Mucosa of descending colon (tissue), 3 donors: ENCODE measurements at regions not wholly inside any gene's neighbourhood (a gene's known extent, or its start where the extent isn't known, plus 50 kb on each side); places are given as distances from the start of the nearest gene placed in this dataset.

Experiments used
- ATAC-seq: fragments of 200-7000 bp; cut with Tn5 transposase; one replicate; pipeline ENCODE4 v1.9.1; 2020; ENCODE audit warnings: mild to moderate bottlenecking, moderate library complexity
- DNase-seq, 3 donors: peaks; one replicate each; pipeline ENCODE4 v3.0.0-alpha.2; 2020
- H3K36me3 ChIP-seq: fragments of 200-600 bp; one replicate; pipeline ENCODE4 v1.8.0; 2021; ENCODE audit warnings: low read depth, mild to moderate bottlenecking
- H3K4me1 ChIP-seq: fragments of 200-600 bp; one replicate; pipeline ENCODE4 v1.8.0; 2021; ENCODE audit warnings: low read depth, mild to moderate bottlenecking
- H3K4me3 ChIP-seq: fragments of 200-600 bp; one replicate; pipeline ENCODE4 v1.8.0; 2021; ENCODE audit warnings: mild to moderate bottlenecking
- H3K9me3 ChIP-seq: fragments of 200-600 bp; one replicate; pipeline ENCODE4 v1.8.0; 2021; ENCODE audit warnings: mild to moderate bottlenecking
- intact Hi-C, 2 donors: fragments of 100-400 bp; cut with DNase I in 1 of 2; cut with micrococcal nuclease in 1 of 2; formaldehyde crosslinking; loops; one replicate each; pipeline versions ENCODE4 v1.11.0 to v1.11.1; 2022; cut with DNase I, micrococcal nuclease
- TF ChIP-seq, protein P1 (sequence below): fragments of 200-600 bp; IDR thresholded peaks from one replicate; pipeline ENCODE4 v1.8.0; 2022; ENCODE audit warnings: antibody characterized with exemption, mild to moderate bottlenecking
- donor health status: DM: no; HTN: no; CAD: no; lungs with moderate emphysema.
- donor health status: DM: no; HTN: no; CAD: no.
- donor health status: DM: no; HTN: yes; CAD: no.

DNA sequence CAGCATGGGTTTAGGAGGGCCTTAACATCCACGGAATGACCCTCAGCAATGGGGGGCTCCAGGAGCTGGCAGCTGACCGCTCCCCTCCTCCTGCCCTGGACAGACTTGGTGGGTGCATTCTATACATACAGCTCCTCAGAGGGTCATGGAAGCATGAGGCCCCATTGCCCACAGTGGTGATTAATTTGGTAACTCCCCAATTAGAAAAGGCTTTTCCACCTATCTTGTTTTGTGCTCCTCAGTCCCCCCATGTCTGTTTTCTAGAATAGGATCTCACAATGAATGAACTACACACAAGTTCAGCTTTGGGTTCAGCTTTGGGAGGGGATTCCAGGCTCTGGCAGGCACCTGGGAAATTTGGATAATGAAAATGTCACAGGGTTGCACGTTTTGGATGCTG is 707.8 kb downstream of the UQCRFS1 start:
- Histone ChIP-seq H3K36me3 (no peaks in the 10 kb centered on the region), H3K4me1 (no peaks in the 10 kb centered on the region), H3K9me3 (no peaks in the 10 kb centered on the region), H3K4me3 (no peak overlapping the region)
- TF ChIP-seq, protein P1, sequence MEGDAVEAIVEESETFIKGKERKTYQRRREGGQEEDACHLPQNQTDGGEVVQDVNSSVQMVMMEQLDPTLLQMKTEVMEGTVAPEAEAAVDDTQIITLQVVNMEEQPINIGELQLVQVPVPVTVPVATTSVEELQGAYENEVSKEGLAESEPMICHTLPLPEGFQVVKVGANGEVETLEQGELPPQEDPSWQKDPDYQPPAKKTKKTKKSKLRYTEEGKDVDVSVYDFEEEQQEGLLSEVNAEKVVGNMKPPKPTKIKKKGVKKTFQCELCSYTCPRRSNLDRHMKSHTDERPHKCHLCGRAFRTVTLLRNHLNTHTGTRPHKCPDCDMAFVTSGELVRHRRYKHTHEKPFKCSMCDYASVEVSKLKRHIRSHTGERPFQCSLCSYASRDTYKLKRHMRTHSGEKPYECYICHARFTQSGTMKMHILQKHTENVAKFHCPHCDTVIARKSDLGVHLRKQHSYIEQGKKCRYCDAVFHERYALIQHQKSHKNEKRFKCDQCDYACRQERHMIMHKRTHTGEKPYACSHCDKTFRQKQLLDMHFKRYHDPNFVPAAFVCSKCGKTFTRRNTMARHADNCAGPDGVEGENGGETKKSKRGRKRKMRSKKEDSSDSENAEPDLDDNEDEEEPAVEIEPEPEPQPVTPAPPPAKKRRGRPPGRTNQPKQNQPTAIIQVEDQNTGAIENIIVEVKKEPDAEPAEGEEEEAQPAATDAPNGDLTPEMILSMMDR = no peak
- DNase-seq = no peak
- intact Hi-C loops = no loop called here
- ATAC-seq = no peak

DNA sequence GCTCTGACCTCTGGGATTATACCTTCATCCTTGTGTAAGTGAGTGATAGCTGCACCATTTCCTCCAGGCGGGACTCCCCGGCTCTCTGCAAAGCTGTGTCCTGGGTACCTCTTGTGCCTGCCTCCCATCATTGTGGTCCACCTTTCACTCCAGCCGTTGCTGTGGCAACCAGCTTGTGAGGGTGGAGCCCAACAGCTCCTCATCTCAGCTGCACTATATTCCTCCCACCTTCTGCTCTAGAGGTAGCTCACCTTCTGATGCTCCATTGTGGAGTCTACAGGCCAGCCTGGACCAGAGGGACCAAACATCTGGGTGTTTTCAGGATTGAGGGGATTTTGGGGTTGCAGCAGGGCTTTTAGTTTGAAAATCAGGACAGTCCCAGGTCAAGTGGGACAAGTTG is 708.2 kb downstream of the UQCRFS1 start:
- DNase-seq = no peak

DNA sequence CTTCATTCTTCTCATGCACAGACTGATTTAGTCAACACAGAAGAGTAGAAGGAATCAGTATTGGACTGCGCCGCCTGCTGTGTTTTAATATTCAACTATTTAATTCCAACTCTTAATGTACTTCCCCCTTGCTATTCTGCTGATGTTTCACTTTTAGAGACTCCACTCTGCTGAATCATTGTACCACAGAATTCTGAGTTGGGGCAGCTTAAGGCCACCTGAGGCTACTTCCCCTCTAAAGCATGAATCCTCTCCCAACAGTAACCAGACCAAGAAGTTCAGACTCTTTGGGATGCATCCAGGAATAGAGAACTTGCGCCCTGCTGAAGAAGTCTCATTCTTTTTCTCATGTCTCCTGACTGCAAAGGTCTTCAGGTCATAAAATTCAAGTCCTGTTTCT is 708.8 kb downstream of the UQCRFS1 start:
- intact Hi-C loops = no loop called here
- DNase-seq (no peak), ATAC-seq (no peak)

More for the DNA sequence above, 708.2 kb downstream of the UQCRFS1 start:
- no peak for ATAC-seq
- Histone ChIP-seq H3K36me3 (no peaks in the 10 kb centered on the region), H3K9me3 (no peaks in the 10 kb centered on the region), H3K4me1 (no peaks in the 10 kb centered on the region), H3K4me3 (no peak overlapping the region)
- intact Hi-C loops = no loop called here
- TF ChIP-seq, protein P1 = no peak

DNA sequence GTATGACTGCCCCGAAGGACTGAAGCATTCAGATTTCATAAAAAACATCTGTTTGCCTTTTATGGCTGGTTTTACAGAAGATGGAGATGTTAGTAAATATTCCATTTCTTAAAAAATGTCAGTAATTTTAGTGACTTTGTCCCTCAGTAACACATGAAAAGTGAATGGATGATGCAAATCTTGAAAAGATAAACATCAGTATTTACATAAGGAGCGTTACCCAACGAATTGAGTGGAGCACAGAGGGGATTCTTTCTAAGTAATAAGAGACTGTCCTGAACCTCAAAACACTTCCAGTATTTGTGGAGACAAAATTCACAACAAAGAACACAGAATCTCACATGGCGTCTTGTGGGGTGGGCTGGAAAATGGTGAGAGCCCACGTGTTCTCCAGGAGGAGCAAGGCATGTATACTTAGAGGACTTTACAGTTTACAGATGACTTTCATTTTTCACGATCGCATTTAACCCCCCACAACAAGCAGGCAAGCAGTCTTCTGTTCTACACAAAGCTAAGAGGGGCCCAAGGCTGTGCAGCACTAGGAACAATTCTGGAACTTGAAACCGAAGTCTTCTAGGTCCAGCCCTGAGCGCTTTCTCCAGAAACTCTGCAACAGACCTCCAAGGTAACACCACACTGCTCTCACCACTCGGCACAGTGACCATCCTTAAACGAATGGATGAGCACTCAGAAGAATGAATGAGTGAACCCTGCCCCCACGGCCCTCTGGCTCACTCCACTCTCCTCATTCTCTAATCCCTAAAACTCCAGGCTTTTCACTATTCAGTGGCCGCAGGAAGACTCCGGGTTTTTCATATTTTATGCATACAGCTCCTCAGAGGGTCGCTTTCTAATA is 709.8 kb downstream of the UQCRFS1 start:
- Histone ChIP-seq H3K4me3 (no peak overlapping the region), H3K36me3 (no peaks in the 10 kb centered on the region), H3K4me1 (no peaks in the 10 kb centered on the region), H3K9me3 (no peaks in the 10 kb centered on the region)
- TF ChIP-seq, protein P1 = no peak
- intact Hi-C loops = no loop called here
- ATAC-seq (no peak), DNase-seq (no peak)

More for the DNA sequence above, 708.8 kb downstream of the UQCRFS1 start:
- Histone ChIP-seq H3K4me1 (no peaks in the 10 kb centered on the region), H3K36me3 (no peaks in the 10 kb centered on the region), H3K4me3 (no peak overlapping the region), H3K9me3 (no peaks in the 10 kb centered on the region)
- TF ChIP-seq, protein P1 = no peak

DNA sequence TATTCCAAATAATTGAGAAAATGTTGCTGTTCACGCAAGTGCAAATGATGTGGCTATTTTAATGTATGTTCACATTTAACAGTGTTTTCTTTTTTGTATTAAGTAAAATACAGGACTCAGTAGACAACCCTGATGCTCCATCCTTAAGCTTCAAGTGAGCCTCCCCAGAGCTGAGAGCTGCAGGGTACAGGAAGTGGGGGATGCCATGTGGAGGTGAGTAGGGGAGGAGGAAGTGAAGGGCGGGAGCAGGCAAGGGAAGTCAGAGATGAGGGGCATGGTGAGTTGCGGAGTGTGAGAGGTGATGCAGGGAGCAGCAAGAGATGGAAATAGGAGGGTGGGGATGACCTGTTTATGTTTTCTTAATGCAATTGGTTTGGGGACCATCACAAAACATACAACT is 711.0 kb downstream of the UQCRFS1 start:
- Histone ChIP-seq H3K36me3 (no peaks in the 10 kb centered on the region), H3K4me3 (no peak overlapping the region), H3K9me3 (no peaks in the 10 kb centered on the region), H3K4me1 (no peaks in the 10 kb centered on the region)
- intact Hi-C loops = no loop called here
- DNase-seq (no peak), ATAC-seq (no peak)
- TF ChIP-seq, protein P1 = no peak
